ENCODE measurements at regions not wholly inside any gene's neighbourhood (a gene's known extent, or its start where the extent isn't known, plus 50 kb on each side); places are given as distances from the start of the nearest gene placed in this dataset.

DNA sequence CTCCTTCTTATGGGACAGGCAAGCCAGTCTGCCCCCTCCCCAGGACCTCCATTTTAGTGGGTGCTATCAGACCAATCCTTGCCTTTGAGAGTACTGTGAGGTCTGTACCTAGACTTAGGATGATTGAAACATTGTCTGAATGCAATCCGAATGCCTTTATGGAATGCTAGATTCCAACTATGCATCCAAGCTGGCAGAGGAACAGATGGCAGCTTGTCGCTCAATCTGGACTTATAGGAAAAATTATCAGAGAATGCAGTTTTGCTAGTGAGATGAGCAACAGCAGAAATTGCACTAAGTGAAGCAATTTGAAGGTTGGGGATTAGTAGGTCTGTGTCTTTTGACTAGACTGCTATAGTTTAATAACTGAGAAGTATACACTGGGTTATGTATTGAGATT is 109.1 kb downstream of the DYRK2 start (continued):
- TF ChIP-seq, protein P1, sequence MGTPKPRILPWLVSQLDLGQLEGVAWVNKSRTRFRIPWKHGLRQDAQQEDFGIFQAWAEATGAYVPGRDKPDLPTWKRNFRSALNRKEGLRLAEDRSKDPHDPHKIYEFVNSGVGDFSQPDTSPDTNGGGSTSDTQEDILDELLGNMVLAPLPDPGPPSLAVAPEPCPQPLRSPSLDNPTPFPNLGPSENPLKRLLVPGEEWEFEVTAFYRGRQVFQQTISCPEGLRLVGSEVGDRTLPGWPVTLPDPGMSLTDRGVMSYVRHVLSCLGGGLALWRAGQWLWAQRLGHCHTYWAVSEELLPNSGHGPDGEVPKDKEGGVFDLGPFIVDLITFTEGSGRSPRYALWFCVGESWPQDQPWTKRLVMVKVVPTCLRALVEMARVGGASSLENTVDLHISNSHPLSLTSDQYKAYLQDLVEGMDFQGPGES (IDR thresholded peaks at IDR 0.05; ENCODE audit: low read depth, low read length): no peak

DNA sequence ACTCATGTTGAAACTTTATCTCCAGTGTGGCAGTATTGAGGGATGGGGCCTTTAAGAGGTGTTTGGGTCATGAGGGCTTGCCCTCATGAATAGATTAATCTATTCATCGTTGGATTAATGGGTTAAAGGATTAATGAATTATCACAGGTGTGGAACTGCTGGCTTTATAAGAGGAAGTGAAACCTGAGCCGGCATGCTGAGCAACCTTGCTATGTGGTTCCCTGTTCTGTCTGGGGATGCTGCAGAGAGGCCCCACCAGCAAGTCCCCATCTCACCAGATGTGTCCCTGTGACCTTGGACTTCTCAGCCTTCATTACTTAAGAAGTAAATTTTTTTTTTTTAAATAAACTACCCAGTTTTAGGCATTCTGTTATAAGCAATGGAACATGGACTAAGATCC is 109.6 kb downstream of the DYRK2 start:
- no peak overlapping the region for H2AFZ ChIP-seq (ENCODE audit: low read depth)
- DNase-seq: no peak
- H3K4me3 ChIP-seq (ENCODE audit: low read depth in 2 of 2, low read length in 1 of 2): no peak overlapping the region
- no peak overlapping the region for H3K9ac ChIP-seq
- no peaks in the 10 kb centered on the region for H3K36me3 ChIP-seq (replicated peaks in 1 of 2; ENCODE audit: control insufficient read depth in 1 of 2, insufficient read depth in 2 of 2, low read length in 1 of 2)
- no peaks in the 10 kb centered on the region for H3K27me3 ChIP-seq (ENCODE audit: insufficient read depth)
- no peak for TF ChIP-seq MEF2A (IDR thresholded peaks at IDR 0.05; ENCODE audit: borderline replicate concordance, low read depth)
- TF ChIP-seq RCOR1 (IDR thresholded peaks at IDR 0.05; ENCODE audit: low read length): no peak
- no peak for TF ChIP-seq TEAD4 (IDR thresholded peaks at IDR 0.05; ENCODE audit: borderline replicate concordance, insufficient read depth)
- no peak for TF ChIP-seq MXI1 (IDR thresholded peaks at IDR 0.05; ENCODE audit: low read depth, low read length)
- TF ChIP-seq, protein P2, sequence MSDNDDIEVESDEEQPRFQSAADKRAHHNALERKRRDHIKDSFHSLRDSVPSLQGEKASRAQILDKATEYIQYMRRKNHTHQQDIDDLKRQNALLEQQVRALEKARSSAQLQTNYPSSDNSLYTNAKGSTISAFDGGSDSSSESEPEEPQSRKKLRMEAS (IDR thresholded peaks at IDR 0.05; ENCODE audit: low read depth): no peak
- no peak for TF ChIP-seq ELF1 (IDR thresholded peaks at IDR 0.05)
- TF ChIP-seq GATA2 (CRISPR knock-in tag; IDR thresholded peaks at IDR 0.05): no peak
- TF ChIP-seq, protein P3, sequence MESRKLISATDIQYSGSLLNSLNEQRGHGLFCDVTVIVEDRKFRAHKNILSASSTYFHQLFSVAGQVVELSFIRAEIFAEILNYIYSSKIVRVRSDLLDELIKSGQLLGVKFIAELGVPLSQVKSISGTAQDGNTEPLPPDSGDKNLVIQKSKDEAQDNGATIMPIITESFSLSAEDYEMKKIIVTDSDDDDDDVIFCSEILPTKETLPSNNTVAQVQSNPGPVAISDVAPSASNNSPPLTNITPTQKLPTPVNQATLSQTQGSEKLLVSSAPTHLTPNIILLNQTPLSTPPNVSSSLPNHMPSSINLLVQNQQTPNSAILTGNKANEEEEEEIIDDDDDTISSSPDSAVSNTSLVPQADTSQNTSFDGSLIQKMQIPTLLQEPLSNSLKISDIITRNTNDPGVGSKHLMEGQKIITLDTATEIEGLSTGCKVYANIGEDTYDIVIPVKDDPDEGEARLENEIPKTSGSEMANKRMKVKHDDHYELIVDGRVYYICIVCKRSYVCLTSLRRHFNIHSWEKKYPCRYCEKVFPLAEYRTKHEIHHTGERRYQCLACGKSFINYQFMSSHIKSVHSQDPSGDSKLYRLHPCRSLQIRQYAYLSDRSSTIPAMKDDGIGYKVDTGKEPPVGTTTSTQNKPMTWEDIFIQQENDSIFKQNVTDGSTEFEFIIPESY (IDR thresholded peaks at IDR 0.05; ENCODE audit: borderline replicate concordance, low read depth): no peak
- TF ChIP-seq, protein P1 (IDR thresholded peaks at IDR 0.05; ENCODE audit: low read depth, low read length): no peak
- H3K9me2 ChIP-seq: no peaks in the 10 kb centered on the region
- CTCF ChIA-PET: no interaction called here
- H3K27ac ChIP-seq (ENCODE audit: low read depth in 2 of 2, low read length in 1 of 2): no peak overlapping the region; a peak in 2 of 4 replicates
- H3K79me2 ChIP-seq (ENCODE audit: insufficient read depth): no peaks in the 10 kb centered on the region
- POLR2A ChIA-PET: no interaction called here
- H3K4me1 ChIP-seq (ENCODE audit: control insufficient read depth in 1 of 2, insufficient read depth in 2 of 2, low read depth in 1 of 2, low read length in 1 of 2): peaks cover 0 to 11% of the 10 kb centered on the region in 2 experiments; a peak in 2 of 4 replicates
- WGBS (ENCODE audit: low lambda C conversion rate): 75% methylated on average over 2 of the region's 2 CpGs
- H4K20me1 ChIP-seq (ENCODE audit: insufficient read depth): no peaks in the 10 kb centered on the region
- H3K4me2 ChIP-seq: 0 out of 2 replicates have a peak overlapping the region, but pooled peaks have one; percentile 31
- no peaks in the 10 kb centered on the region for H3K9me3 ChIP-seq
- H3F3A ChIP-seq (replicated peaks; ENCODE audit: insufficient read depth): no peaks in the 10 kb centered on the region

DNA sequence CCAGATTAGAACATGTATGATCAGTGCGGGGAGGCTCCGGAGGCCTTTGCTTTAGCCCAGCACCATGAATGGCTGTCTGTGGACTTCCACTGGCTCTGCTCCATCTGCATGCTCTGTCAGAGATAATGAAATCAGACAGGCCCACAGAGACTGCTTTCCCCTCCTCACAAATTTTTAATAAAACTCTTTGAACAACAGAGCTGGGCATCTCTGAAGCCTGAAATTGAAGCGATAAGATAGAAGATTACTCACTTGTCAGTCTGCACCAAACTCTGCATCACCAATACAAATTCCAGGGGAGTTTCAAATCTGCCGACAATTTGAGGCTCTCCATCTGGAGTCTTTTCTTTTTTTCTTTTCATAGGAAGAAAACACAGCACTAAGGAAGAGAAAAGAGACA is 110.0 kb downstream of the DYRK2 start:
- H2AFZ ChIP-seq (ENCODE audit: low read depth): no peak overlapping the region
- WGBS (ENCODE audit: low lambda C conversion rate): 64% methylated on average over 4 of the region's 4 CpGs
- TF ChIP-seq, protein P4, sequence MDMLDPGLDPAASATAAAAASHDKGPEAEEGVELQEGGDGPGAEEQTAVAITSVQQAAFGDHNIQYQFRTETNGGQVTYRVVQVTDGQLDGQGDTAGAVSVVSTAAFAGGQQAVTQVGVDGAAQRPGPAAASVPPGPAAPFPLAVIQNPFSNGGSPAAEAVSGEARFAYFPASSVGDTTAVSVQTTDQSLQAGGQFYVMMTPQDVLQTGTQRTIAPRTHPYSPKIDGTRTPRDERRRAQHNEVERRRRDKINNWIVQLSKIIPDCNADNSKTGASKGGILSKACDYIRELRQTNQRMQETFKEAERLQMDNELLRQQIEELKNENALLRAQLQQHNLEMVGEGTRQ (IDR thresholded peaks at IDR 0.05; ENCODE audit: borderline replicate concordance, low read depth, low read length): no peak
- TF ChIP-seq, protein P1 (IDR thresholded peaks at IDR 0.05; ENCODE audit: low read depth, low read length): no peak
- TF ChIP-seq, protein P2 (IDR thresholded peaks at IDR 0.05; ENCODE audit: low read depth): no peak
- no peak for TF ChIP-seq FOXM1 (IDR thresholded peaks at IDR 0.05; ENCODE audit: low read depth)
- TF ChIP-seq GATA2 (CRISPR knock-in tag; IDR thresholded peaks at IDR 0.05): peak; percentile 24
- TF ChIP-seq CHD2 (IDR thresholded peaks at IDR 0.05; ENCODE audit: low read length, partially characterized antibody): peak; percentile 15
- peak in 1 of 2 experiments; percentile 29; a peak in 1 of 4 replicates for TF ChIP-seq EP300 (IDR thresholded peaks at IDR 0.05; ENCODE audit: borderline replicate concordance in 1 of 2, low read depth in 1 of 2, low read length in 1 of 2)
- TF ChIP-seq, protein P3 (IDR thresholded peaks at IDR 0.05; ENCODE audit: borderline replicate concordance, low read depth): no peak
- TF ChIP-seq FOSL2 (IDR thresholded peaks at IDR 0.05; ENCODE audit: borderline replicate concordance, low read depth): no peak

More for the DNA sequence above, 110.0 kb downstream of the DYRK2 start:
- CTCF ChIA-PET: no interaction called here
- Histone ChIP-seq H3K79me2 (ENCODE audit: insufficient read depth) (no peaks in the 10 kb centered on the region), H3K27me3 (ENCODE audit: insufficient read depth) (no peaks in the 10 kb centered on the region), H3F3A (replicated peaks; ENCODE audit: insufficient read depth) (no peaks in the 10 kb centered on the region), H3K9me3 (no peaks in the 10 kb centered on the region), H3K4me1 (ENCODE audit: control insufficient read depth in 1 of 2, insufficient read depth in 2 of 2, low read depth in 1 of 2, low read length in 1 of 2) (peaks cover 0 to 11% of the 10 kb centered on the region in 2 experiments; a peak in 2 of 4 replicates), H3K36me3 (replicated peaks in 1 of 2; ENCODE audit: control insufficient read depth in 1 of 2, insufficient read depth in 2 of 2, low read length in 1 of 2) (no peaks in the 10 kb centered on the region), H4K20me1 (ENCODE audit: insufficient read depth) (no peaks in the 10 kb centered on the region), H3K9me2 (no peaks in the 10 kb centered on the region), H3K4me2 (peak overlapping the region; percentile 31; the same call in 1 of the 2 replicates), H3K27ac (ENCODE audit: low read depth in 2 of 2, low read length in 1 of 2) (peak overlapping the region; percentile 6 to 34; a peak in 2 of 4 replicates), H3K4me3 (ENCODE audit: low read depth in 2 of 2, low read length in 1 of 2) (no peak overlapping the region), H3K9ac (no peak overlapping the region)
- POLR2A ChIA-PET: no interaction called here
- peak; percentile 30 for DNase-seq

Data from SK-N-SH (cell line).